Psoas muscle (tissue), 7 donors: ENCODE measurements at regions not wholly inside any gene's neighbourhood (a gene's known extent, or its start where the extent isn't known, plus 50 kb on each side); places are given as distances from the start of the nearest gene placed in this dataset.
A peak's percentile ranks its signal among the peaks of the same experiment; 100 is the strongest.

Source experiments
- ATAC-seq, 4 donors: fragments of 200-7000 bp; cut with Tn5 transposase; one replicate each; pipeline ENCODE4 v1.9.1; 2020; ENCODE audit warnings: moderate library complexity in 3 of 4, mild to moderate bottlenecking in 2 of 4
- DNase-seq, 2 donors: peaks; one replicate each; pipeline ENCODE4 v3.0.0-alpha.2; 2020
- H3K27ac ChIP-seq: fragments of 200-600 bp; one replicate; pipeline ENCODE4 v1.8.0; 2022
- H3K27me3 ChIP-seq, 3 donors: fragments of 200-600 bp in 1 of 3; one replicate each; pipeline versions ENCODE4 v1.6.1 to v1.8.0; 2013 to 2022; ENCODE audit warnings: low read length in 2 of 3, mild to moderate bottlenecking in 2 of 3, moderate library complexity in 1 of 3; ENCODE audit not compliant: insufficient read depth in 3 of 3
- H3K36me3 ChIP-seq, 2 donors: fragments of 200-600 bp in 1 of 2; one replicate each; pipeline versions ENCODE4 v1.6.1 to v1.8.0; 2013 to 2022; ENCODE audit warnings: low read depth in 1 of 2, mild to moderate bottlenecking in 1 of 2, moderate library complexity in 1 of 2; ENCODE audit not compliant: insufficient read depth in 1 of 2
- H3K4me1 ChIP-seq: fragments of 200-600 bp; one replicate; pipeline ENCODE4 v1.8.0; 2022
- H3K4me3 ChIP-seq: fragments of 200-600 bp; one replicate; pipeline ENCODE4 v1.8.0; 2022; ENCODE audit warnings: mild to moderate bottlenecking
- H3K9me3 ChIP-seq: fragments of 200-600 bp; one replicate; pipeline ENCODE4 v1.8.0; 2022
- CTCF ChIP-seq: fragments of 200-600 bp; IDR thresholded peaks from one replicate; pipeline ENCODE4 v1.8.0; 2022; ENCODE audit warnings: antibody characterized with exemption
- WGBS, 3 donors: extraction: QIAGEN DNeasy Blood & Tissue Kit; methylation state at CpG; one replicate each; pipeline versions ENCODE4 v1.1.6 to v1.1.7; 2013; 5-methylcytosine and 5-hydroxymethylcytosine counted together
- intact Hi-C, 2 donors: fragments of 100-400 bp; cut with DNase I; formaldehyde crosslinking; loops; one replicate each; pipeline versions ENCODE4 v1.11.0 to v1.14.2; 2022
- donor health status: healthy with polysubstance abuse.
- donor health status: DM: no; HTN: no; CAD: no; lungs with moderate emphysema.
- donor health status: Bipolar disorder and iron deficiency.
- donor health status: healthy.
- donor health status: DM: yes; HTN: yes; CAD: no.
- donor health status: DM: no; HTN: no; CAD: no.
- donor health status: DM: yes; HTN: yes; CAD: no.

GRCh38 chr6:72535124-72535523, 86.7 kb upstream of the KCNQ5 start:
- 50 to 61% (median 54%) methylated on average over 3 of the region's 3 CpGs for whole genome bisulfite sequencing, 3 donors
- TF ChIP-seq CTCF, result no peak
- intact Hi-C loops, result no loop called here

GRCh38 chr6:72547020-72547419, 74.8 kb upstream of the KCNQ5 start:
- TF ChIP-seq CTCF, result no peak
- DNase-seq (no peak), ATAC-seq (no peak)
- 82 to 88% (median 86%) methylated on average over 3 of the region's 3 CpGs for WGBS, 3 donors
- Histone ChIP-seq H3K27me3 (no peaks in the 10 kb centered on the region), H3K4me1 (no peaks in the 10 kb centered on the region), H3K4me3 (no peak overlapping the region), H3K27ac (no peak overlapping the region), H3K36me3 (no peaks in the 10 kb centered on the region), H3K9me3 (peaks cover under 1% of the 10 kb centered on the region)
- intact Hi-C loops, result no loop called here

More at GRCh38 chr6:72535124-72535523, 86.7 kb upstream of the KCNQ5 start:
- H3K27ac ChIP-seq, result no peak overlapping the region
- H3K9me3 ChIP-seq, result no peaks in the 10 kb centered on the region
- ATAC-seq, result no peak
- no peak for DNase-seq
- H3K27me3 ChIP-seq, result peaks cover 0 to 3% (median 0%) of the 10 kb centered on the region in 3 donors
- no peaks in the 10 kb centered on the region for H3K36me3 ChIP-seq
- no peaks in the 10 kb centered on the region for H3K4me1 ChIP-seq
- no peak overlapping the region for H3K4me3 ChIP-seq

- Histone ChIP-seq H3K27ac (no peak overlapping the region), H3K4me3 (no peak overlapping the region), H3K9me3 (no peaks in the 10 kb centered on the region), H3K27me3 (no peaks in the 10 kb centered on the region), H3K36me3 (no peaks in the 10 kb centered on the region), H3K4me1 (peaks cover 5% of the 10 kb centered on the region)
- DNase-seq, result no peak
- intact Hi-C loops, result no loop called here
- ATAC-seq, result no peak
- WGBS, 3 donors, result 39 to 53% (median 39%) methylated on average over 3 of the region's 3 CpGs
- TF ChIP-seq CTCF, result no peak
Measured at GRCh38 chr6:72551470-72551869, 70.4 kb upstream of the KCNQ5 start.

- ATAC-seq, result peak in 3 of 4 donors; percentile 48 to 76 (median 54)
- intact Hi-C loops, result no loop called here
- Histone ChIP-seq H3K9me3 (no peaks in the 10 kb centered on the region), H3K4me1 (peaks cover 5% of the 10 kb centered on the region), H3K36me3 (no peaks in the 10 kb centered on the region), H3K27me3 (no peaks in the 10 kb centered on the region), H3K4me3 (no peak overlapping the region), H3K27ac (no peak overlapping the region)
- DNase-seq, result no peak
- 23 to 33% (median 23%) methylated on average over 4 of the region's 4 CpGs for WGBS, 3 donors
- TF ChIP-seq CTCF, result no peak
Measured at GRCh38 chr6:72552938-72553337, 68.9 kb upstream of the KCNQ5 start.
